Fibroblast of lung (primary cell): ENCODE measurements at regions not wholly inside any gene's neighbourhood (a gene's known extent, or its start where the extent isn't known, plus 50 kb on each side); places are given as distances from the start of the nearest gene placed in this dataset.

Experiments used
- CTCF ChIP-seq, 2 donors: IDR thresholded peaks in 1 of 2; conservative IDR thresholded peaks in 1 of 2; 1 replicate in 1 of 2; 2 replicates in 1 of 2; pipeline ENCODE4 v1.5.1; 2011 to 2012; ENCODE audit warnings: low read length in 2 of 2, control low read depth in 1 of 2, inconsistent platforms in 1 of 2, low read depth in 1 of 2, mild to moderate bottlenecking in 1 of 2
- EZH2 ChIP-seq: IDR thresholded peaks from 2 replicates; pipeline ENCODE4 v1.5.1; 2012; ENCODE audit warnings: low read length, control low read depth, mild to moderate bottlenecking; ENCODE audit errors: missing control alignments

GRCh38 chr19:27796540-27796939 is 1416.4 kb downstream of the UQCRFS1 start:
- no peak for TF ChIP-seq CTCF (conservative IDR thresholded peaks at IDR 0.05 in 1 of 2, IDR thresholded peaks at IDR 0.05 in 1 of 2; ENCODE audit: low read depth in 1 of 2, low read length in 2 of 2)
- no peak for TF ChIP-seq EZH2
